SK-N-SH (cell line): ENCODE measurements at regions not wholly inside any gene's neighbourhood (a gene's known extent, or its start where the extent isn't known, plus 50 kb on each side); places are given as distances from the start of the nearest gene placed in this dataset.

Source experiments
- CTCF ChIA-PET: fragments of 300-600, 350-600 bp; formaldehyde crosslinking; extraction: SDS; loops from one replicate; lab custom pipeline; 2021; lab: Yijun Ruan, JAX
- POLR2A ChIA-PET: fragments of 350-600 bp; sonication (Branson Sonifier 250); formaldehyde crosslinking; extraction: SDS; loops from one replicate; lab custom pipeline; 2020; ENCODE audit warnings: antibody characterized with exemption, inconsistent platforms; lab: Yijun Ruan, JAX
- DNase-seq: peaks from one replicate; pipeline ENCODE4 v3.0.0; 2012
- H2AFZ ChIP-seq: fragments of 200-600 bp; sonication (generic); 2 replicates; pipeline ENCODE4 v1.8.1; 2016; ENCODE audit warnings: antibody characterized with exemption, mild to moderate bottlenecking, low read depth
- H3F3A ChIP-seq: fragments of 200-600 bp; sonication (generic); replicated peaks from 2 replicates; pipeline ENCODE3; 2016; ENCODE audit warnings: antibody characterized with exemption, mild to moderate bottlenecking; ENCODE audit not compliant: insufficient read depth
- H3K27ac ChIP-seq, 2 experiments: fragments of 200-500 bp in 1 of 2; fragments of 200-600 bp in 1 of 2; sonication (Bioruptor generic) in 1 of 2; sonication (generic), shearing (Covaris generic) in 1 of 2; 2 replicates each; pipeline versions ENCODE4 v1.5.1 to v1.6.1; 2014 to 2016; ENCODE audit warnings: low read depth in 2 of 2, inconsistent platforms in 1 of 2, low read length in 1 of 2, mild to moderate bottlenecking in 1 of 2, mixed read lengths in 1 of 2
- H3K27me3 ChIP-seq: fragments of 200-600 bp; sonication (generic), shearing (Covaris generic); 2 replicates; pipeline ENCODE4 v1.6.1; 2016; ENCODE audit warnings: mixed run types; ENCODE audit not compliant: insufficient read depth
- H3K36me3 ChIP-seq, 2 experiments: fragments of 200-500 bp in 1 of 2; fragments of 200-600 bp in 1 of 2; sonication (Bioruptor generic) in 1 of 2; sonication (generic) in 1 of 2; replicated peaks in 1 of 2; 2 replicates each; pipeline versions ENCODE3 to v1.5.1; 2014 to 2016; ENCODE audit warnings: low read length in 1 of 2, mild to moderate bottlenecking in 1 of 2; ENCODE audit not compliant: insufficient read depth in 2 of 2, control insufficient read depth in 1 of 2
- H3K4me1 ChIP-seq, 2 experiments: fragments of 200-500 bp in 1 of 2; fragments of 200-600 bp in 1 of 2; sonication (Bioruptor generic) in 1 of 2; sonication (generic), shearing (Covaris generic) in 1 of 2; 2 replicates each; pipeline versions ENCODE4 v1.5.1 to v1.6.1; 2014 to 2016; ENCODE audit warnings: low read depth in 1 of 2, low read length in 1 of 2, mixed run types in 1 of 2; ENCODE audit not compliant: insufficient read depth in 2 of 2, control insufficient read depth in 1 of 2
- H3K4me2 ChIP-seq: fragments of 200-600 bp; sonication (generic), shearing (Covaris generic); 2 replicates; pipeline ENCODE4 v1.6.1; 2017; ENCODE audit warnings: mixed run types
- H3K4me3 ChIP-seq, 2 experiments: fragments of 200-500 bp in 1 of 2; fragments of 200-600 bp in 1 of 2; sonication (Bioruptor generic) in 1 of 2; sonication (generic), shearing (Covaris generic) in 1 of 2; 2 replicates each; pipeline versions ENCODE4 v1.5.1 to v1.8.1; 2014 to 2016; ENCODE audit warnings: low read depth in 2 of 2, inconsistent platforms in 1 of 2, low read length in 1 of 2, mild to moderate bottlenecking in 1 of 2, mixed read lengths in 1 of 2, moderate library complexity in 1 of 2
- H3K79me2 ChIP-seq: fragments of 200-600 bp; sonication (generic); 2 replicates; pipeline ENCODE4 v1.8.1; 2017; ENCODE audit warnings: mild to moderate bottlenecking; ENCODE audit not compliant: insufficient read depth
- H3K9ac ChIP-seq: fragments of 200-600 bp; sonication (generic); 2 replicates; pipeline ENCODE4 v1.6.1; 2017; ENCODE audit warnings: mixed run types
- H3K9me2 ChIP-seq: fragments of 200-600 bp; sonication (generic); 2 replicates; pipeline ENCODE4 v1.6.1; 2017; ENCODE audit warnings: mixed run types
- H3K9me3 ChIP-seq: fragments of 200-600 bp; sonication (generic); 2 replicates; pipeline ENCODE4 v1.6.1; 2017; ENCODE audit warnings: mixed run types, mild to moderate bottlenecking, moderate library complexity
- H4K20me1 ChIP-seq: fragments of 200-600 bp; sonication (generic); 2 replicates; pipeline ENCODE4 v1.6.1; 2017; ENCODE audit warnings: mild to moderate bottlenecking, mixed run types; ENCODE audit not compliant: insufficient read depth
- ELF1 ChIP-seq: IDR thresholded peaks from 2 replicates; pipeline ENCODE4 v1.4.0; 2012
- EP300 ChIP-seq, 2 experiments: IDR thresholded peaks; 2 replicates each; pipeline versions ENCODE4 v1.4.0 to v1.6.1; 2012; ENCODE audit warnings: borderline replicate concordance in 1 of 2, low read depth in 1 of 2, low read length in 1 of 2
- FOXM1 ChIP-seq: IDR thresholded peaks from 2 replicates; pipeline ENCODE4 v1.4.0; 2012; ENCODE audit warnings: low read depth, mild to moderate bottlenecking
- GABPA ChIP-seq: IDR thresholded peaks from 2 replicates; pipeline ENCODE4 v1.4.0; 2012; ENCODE audit warnings: low read depth, mild to moderate bottlenecking
- GATA2 ChIP-seq: sonication (generic); formaldehyde crosslinking; IDR thresholded peaks from 2 replicates; pipeline ENCODE4 v1.5.0; 2020; ENCODE audit warnings: mild to moderate bottlenecking, missing genetic modification reagents
- JUND ChIP-seq: IDR thresholded peaks from 2 replicates; pipeline ENCODE4 v1.4.0; 2012
- NRF1 ChIP-seq: IDR thresholded peaks from 2 replicates; pipeline ENCODE4 v1.6.1; 2012; ENCODE audit warnings: low read depth, mild to moderate bottlenecking, low read length
- POLR2AphosphoS5 ChIP-seq: IDR thresholded peaks from 2 replicates; pipeline ENCODE4 v1.6.1; 2012; ENCODE audit warnings: low read depth, low read length
- RFX5 ChIP-seq: IDR thresholded peaks from 2 replicates; pipeline ENCODE4 v1.6.1; 2012; ENCODE audit warnings: mild to moderate bottlenecking, improper control_type of control experiment, low read length
- SMC3 ChIP-seq: IDR thresholded peaks from 2 replicates; pipeline ENCODE4 v1.6.1; 2012; ENCODE audit warnings: low read depth, low read length, improper control_type of control experiment
- YY1 ChIP-seq: IDR thresholded peaks from 2 replicates; pipeline ENCODE4 v1.4.0; 2012; ENCODE audit warnings: low read depth, mild to moderate bottlenecking
- WGBS: methylation state at CpG from one replicate; pipeline ENCODE4 v1.1.6; 2017; ENCODE audit warnings: low lambda C conversion rate; 5-methylcytosine and 5-hydroxymethylcytosine counted together
- TF ChIP-seq, protein P1 (sequence below): IDR thresholded peaks from 2 replicates; pipeline ENCODE4 v1.6.1; 2012; ENCODE audit warnings: mild to moderate bottlenecking, low read depth, low read length, moderate library complexity
- TF ChIP-seq, protein P2 (sequence below): IDR thresholded peaks from 2 replicates; pipeline ENCODE4; 2012
- TF ChIP-seq, protein P3 (sequence below): IDR thresholded peaks from 2 replicates; pipeline ENCODE4 v1.4.0; 2012; ENCODE audit warnings: low read depth, borderline replicate concordance
- TF ChIP-seq, protein P4 (sequence below): IDR thresholded peaks from 2 replicates; pipeline ENCODE4 v1.4.0; 2012; ENCODE audit warnings: low read depth, borderline replicate concordance

DNA sequence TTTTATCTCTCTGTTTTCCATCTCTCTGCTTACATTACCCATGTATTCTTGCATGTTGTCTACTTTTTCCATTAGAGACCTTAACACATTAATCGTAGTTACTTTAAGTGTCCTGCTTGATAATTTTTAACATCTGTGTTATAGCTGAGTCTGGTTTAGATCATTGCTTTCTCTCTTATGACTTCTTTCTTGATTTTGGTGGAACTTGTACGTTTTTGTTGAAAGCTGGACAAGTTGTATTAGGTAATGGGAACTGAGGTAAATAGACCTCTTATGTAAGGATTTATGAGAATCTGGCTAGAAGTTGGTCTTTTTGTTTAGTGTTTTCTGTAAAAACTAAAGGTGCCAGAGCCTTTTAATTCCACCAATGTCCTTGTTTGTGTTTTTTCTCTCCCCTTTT, 100.8 kb upstream of the LYZL2 start:
- Histone ChIP-seq H3K9me2 (no peaks in the 10 kb centered on the region), H3K4me3 (no peak overlapping the region), H3F3A (peaks cover 5% of the 10 kb centered on the region), H2AFZ (no peak overlapping the region), H3K9me3 (no peaks in the 10 kb centered on the region), H3K4me2 (no peak overlapping the region), H3K36me3 (no peaks in the 10 kb centered on the region), H4K20me1 (no peaks in the 10 kb centered on the region), H3K9ac (no peak overlapping the region), H3K27ac (no peak overlapping the region), H3K27me3 (no peaks in the 10 kb centered on the region), H3K4me1 (peaks cover 0 to 2% of the 10 kb centered on the region in 2 experiments; a peak in 1 of 4 replicates), H3K79me2 (no peaks in the 10 kb centered on the region)
- CTCF ChIA-PET, result interaction anchor here (0.6 to 1.6 kb wide), 3 partner anchors 42 to 1296 kb away, joined by 3 to 4 read pairs (median 3); no protein-coding TSS in a partner anchor
- DNase-seq, result no peak
- 42% methylated on average over 2 of the region's 2 CpGs for WGBS
- TF ChIP-seq EP300 (IDR thresholded peaks at IDR 0.05; ENCODE audit: borderline replicate concordance in 1 of 2, low read depth in 1 of 2, low read length in 1 of 2) (no peak), GATA2 (no peak), POLR2AphosphoS5 (no peak), JUND (no peak), FOXM1 (no peak), YY1 (no peak), GABPA (no peak)
- POLR2A ChIA-PET, result no interaction called here

DNA sequence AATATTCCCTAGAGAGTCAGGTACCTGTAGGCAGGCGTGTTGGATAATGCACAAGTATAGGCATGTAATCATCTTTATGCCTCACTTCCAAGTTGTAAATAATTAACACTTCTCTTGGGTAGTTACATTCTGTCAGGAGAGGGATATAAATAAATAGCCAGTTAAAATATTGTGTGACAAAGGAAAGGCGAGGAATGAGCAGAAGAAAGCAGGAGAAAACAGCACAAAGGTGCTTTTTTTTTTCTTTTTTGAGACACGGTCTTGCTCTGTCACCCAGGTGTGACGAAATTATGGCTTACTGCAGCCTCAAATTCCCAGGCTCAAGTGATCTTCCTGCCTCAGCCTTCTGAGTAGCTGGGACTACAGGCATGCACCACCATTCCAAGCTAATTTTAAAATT, 99.2 kb upstream of the LYZL2 start:
- H3K9ac ChIP-seq, result no peak overlapping the region
- ChIA-PET CTCF (interaction anchor here (0.6 to 2.2 kb wide), 4 partner anchors 19 to 1935 kb away, joined by 3 to 7 read pairs (median 4); no protein-coding TSS in a partner anchor), POLR2A (no interaction called here)
- TF ChIP-seq, protein P1, sequence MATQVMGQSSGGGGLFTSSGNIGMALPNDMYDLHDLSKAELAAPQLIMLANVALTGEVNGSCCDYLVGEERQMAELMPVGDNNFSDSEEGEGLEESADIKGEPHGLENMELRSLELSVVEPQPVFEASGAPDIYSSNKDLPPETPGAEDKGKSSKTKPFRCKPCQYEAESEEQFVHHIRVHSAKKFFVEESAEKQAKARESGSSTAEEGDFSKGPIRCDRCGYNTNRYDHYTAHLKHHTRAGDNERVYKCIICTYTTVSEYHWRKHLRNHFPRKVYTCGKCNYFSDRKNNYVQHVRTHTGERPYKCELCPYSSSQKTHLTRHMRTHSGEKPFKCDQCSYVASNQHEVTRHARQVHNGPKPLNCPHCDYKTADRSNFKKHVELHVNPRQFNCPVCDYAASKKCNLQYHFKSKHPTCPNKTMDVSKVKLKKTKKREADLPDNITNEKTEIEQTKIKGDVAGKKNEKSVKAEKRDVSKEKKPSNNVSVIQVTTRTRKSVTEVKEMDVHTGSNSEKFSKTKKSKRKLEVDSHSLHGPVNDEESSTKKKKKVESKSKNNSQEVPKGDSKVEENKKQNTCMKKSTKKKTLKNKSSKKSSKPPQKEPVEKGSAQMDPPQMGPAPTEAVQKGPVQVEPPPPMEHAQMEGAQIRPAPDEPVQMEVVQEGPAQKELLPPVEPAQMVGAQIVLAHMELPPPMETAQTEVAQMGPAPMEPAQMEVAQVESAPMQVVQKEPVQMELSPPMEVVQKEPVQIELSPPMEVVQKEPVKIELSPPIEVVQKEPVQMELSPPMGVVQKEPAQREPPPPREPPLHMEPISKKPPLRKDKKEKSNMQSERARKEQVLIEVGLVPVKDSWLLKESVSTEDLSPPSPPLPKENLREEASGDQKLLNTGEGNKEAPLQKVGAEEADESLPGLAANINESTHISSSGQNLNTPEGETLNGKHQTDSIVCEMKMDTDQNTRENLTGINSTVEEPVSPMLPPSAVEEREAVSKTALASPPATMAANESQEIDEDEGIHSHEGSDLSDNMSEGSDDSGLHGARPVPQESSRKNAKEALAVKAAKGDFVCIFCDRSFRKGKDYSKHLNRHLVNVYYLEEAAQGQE, result no peak
- TF ChIP-seq EP300 (IDR thresholded peaks at IDR 0.05; ENCODE audit: borderline replicate concordance in 1 of 2, low read depth in 1 of 2, low read length in 1 of 2) (no peak), YY1 (no peak), NRF1 (no peak), ELF1 (no peak), POLR2AphosphoS5 (no peak), GATA2 (no peak), RFX5 (no peak), SMC3 (no peak)
- TF ChIP-seq, protein P2, sequence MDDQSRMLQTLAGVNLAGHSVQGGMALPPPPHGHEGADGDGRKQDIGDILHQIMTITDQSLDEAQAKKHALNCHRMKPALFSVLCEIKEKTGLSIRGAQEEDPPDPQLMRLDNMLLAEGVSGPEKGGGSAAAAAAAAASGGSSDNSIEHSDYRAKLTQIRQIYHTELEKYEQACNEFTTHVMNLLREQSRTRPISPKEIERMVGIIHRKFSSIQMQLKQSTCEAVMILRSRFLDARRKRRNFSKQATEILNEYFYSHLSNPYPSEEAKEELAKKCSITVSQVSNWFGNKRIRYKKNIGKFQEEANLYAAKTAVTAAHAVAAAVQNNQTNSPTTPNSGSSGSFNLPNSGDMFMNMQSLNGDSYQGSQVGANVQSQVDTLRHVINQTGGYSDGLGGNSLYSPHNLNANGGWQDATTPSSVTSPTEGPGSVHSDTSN, result no peak
- TF ChIP-seq, protein P3, sequence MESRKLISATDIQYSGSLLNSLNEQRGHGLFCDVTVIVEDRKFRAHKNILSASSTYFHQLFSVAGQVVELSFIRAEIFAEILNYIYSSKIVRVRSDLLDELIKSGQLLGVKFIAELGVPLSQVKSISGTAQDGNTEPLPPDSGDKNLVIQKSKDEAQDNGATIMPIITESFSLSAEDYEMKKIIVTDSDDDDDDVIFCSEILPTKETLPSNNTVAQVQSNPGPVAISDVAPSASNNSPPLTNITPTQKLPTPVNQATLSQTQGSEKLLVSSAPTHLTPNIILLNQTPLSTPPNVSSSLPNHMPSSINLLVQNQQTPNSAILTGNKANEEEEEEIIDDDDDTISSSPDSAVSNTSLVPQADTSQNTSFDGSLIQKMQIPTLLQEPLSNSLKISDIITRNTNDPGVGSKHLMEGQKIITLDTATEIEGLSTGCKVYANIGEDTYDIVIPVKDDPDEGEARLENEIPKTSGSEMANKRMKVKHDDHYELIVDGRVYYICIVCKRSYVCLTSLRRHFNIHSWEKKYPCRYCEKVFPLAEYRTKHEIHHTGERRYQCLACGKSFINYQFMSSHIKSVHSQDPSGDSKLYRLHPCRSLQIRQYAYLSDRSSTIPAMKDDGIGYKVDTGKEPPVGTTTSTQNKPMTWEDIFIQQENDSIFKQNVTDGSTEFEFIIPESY, result no peak
- TF ChIP-seq, protein P4, sequence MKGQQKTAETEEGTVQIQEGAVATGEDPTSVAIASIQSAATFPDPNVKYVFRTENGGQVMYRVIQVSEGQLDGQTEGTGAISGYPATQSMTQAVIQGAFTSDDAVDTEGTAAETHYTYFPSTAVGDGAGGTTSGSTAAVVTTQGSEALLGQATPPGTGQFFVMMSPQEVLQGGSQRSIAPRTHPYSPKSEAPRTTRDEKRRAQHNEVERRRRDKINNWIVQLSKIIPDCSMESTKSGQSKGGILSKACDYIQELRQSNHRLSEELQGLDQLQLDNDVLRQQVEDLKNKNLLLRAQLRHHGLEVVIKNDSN, result no peak
- H3K27me3 ChIP-seq, result no peaks in the 10 kb centered on the region
- DNase-seq, result no peak
- H4K20me1 ChIP-seq, result no peaks in the 10 kb centered on the region
- no peak overlapping the region for H3K27ac ChIP-seq
- no peaks in the 10 kb centered on the region for H3K9me3 ChIP-seq
- H3K4me1 ChIP-seq, result peaks cover 0 to 2% of the 10 kb centered on the region in 2 experiments; a peak in 1 of 4 replicates
- H3K4me3 ChIP-seq, result no peak overlapping the region
- H3K79me2 ChIP-seq, result no peaks in the 10 kb centered on the region
- WGBS, result 87% methylated on average over 4 of the region's 4 CpGs
- no peak overlapping the region for H3K4me2 ChIP-seq
- H2AFZ ChIP-seq, result no peak overlapping the region
- no peaks in the 10 kb centered on the region for H3K36me3 ChIP-seq
- H3K9me2 ChIP-seq, result no peaks in the 10 kb centered on the region
- H3F3A ChIP-seq, result peaks cover 5% of the 10 kb centered on the region
